HCT116 (cell line): ENCODE measurements at regions not wholly inside any gene's neighbourhood (a gene's known extent, or its start where the extent isn't known, plus 50 kb on each side); places are given as distances from the start of the nearest gene placed in this dataset.

ENCODE experiments used
- ATAC-seq: fragments of 200-7000 bp; cut with Tn5 transposase; 2 replicates; pipeline ENCODE4 v1.9.1; 2020; ENCODE audit warnings: mild to moderate bottlenecking, moderate library complexity
- BruUV-seq: library from RNA; stranded (reverse); fragments of 400-500 nt; replicated peaks from 2 replicates; lab custom pipeline; 2021; lab: Mats Ljungman, UMichigan
- CTCF ChIA-PET: fragments of 300-600 bp; sonication (Branson Sonifier 250); formaldehyde crosslinking; loops from one replicate; lab custom pipeline; 2021; ENCODE audit warnings: antibody characterized with exemption; lab: Charles Lee
- POLR2A ChIA-PET: fragments of 300-600, 350-600 bp; sonication (Branson Sonifier 250); formaldehyde crosslinking; loops from one replicate; lab custom pipeline; 2021; ENCODE audit warnings: antibody characterized with exemption; lab: Charles Lee
- RAD21 ChIA-PET, 2 experiments: fragments of 300-600 bp; sonication (Branson Sonifier 250); formaldehyde crosslinking; loops; one replicate each; lab custom pipeline; 2023; ENCODE audit warnings: low total read pairs in 2 of 2; ENCODE audit not compliant: uncharacterized antibody in 2 of 2, unreplicated experiment in 2 of 2, low non-redundant PET in 1 of 2; lab: Charles Lee
- DNase-seq: peaks from one replicate; pipeline ENCODE4 v3.0.0-alpha.2; 2010; ENCODE audit warnings: low read depth, low spot score
- H2AFZ ChIP-seq: fragments of 200-600 bp; shearing (Covaris generic), sonication (generic); 2 replicates; pipeline ENCODE4 v1.6.1; 2017; ENCODE audit warnings: low read depth, mixed run types, mixed read lengths, antibody characterized with exemption, low read length; ENCODE audit not compliant: poor library complexity, severe bottlenecking
- H3K27ac ChIP-seq: 2 replicates; pipeline ENCODE4 v1.5.1; 2012; ENCODE audit warnings: low read depth, low read length
- H3K27me3 ChIP-seq: fragments of 200-600 bp; sonication (generic); 2 replicates; pipeline ENCODE4 v1.6.1; 2016; ENCODE audit warnings: mixed run types, low read length, mixed read lengths; ENCODE audit not compliant: insufficient read depth
- H3K36me3 ChIP-seq, 2 experiments: fragments of 200-500 bp in 1 of 2; fragments of 200-600 bp in 1 of 2; sonication (Bioruptor generic) in 1 of 2; sonication (generic) in 1 of 2; 2 replicates each; pipeline versions ENCODE4 v1.5.1 to v1.6.1; 2014 to 2016; ENCODE audit warnings: low read length in 2 of 2, inconsistent platforms in 1 of 2, mixed read lengths in 1 of 2, mixed run types in 1 of 2; ENCODE audit not compliant: insufficient read depth in 2 of 2, control insufficient read depth in 1 of 2
- H3K4me1 ChIP-seq, 2 experiments: fragments of 200-600 bp in 1 of 2; sonication (generic) in 1 of 2; 2 replicates each; pipeline versions ENCODE4 v1.5.1 to v1.6.1; 2012 to 2017; ENCODE audit warnings: low read length in 2 of 2, inconsistent platforms in 1 of 2, mild to moderate bottlenecking in 1 of 2, mixed read lengths in 1 of 2, mixed run types in 1 of 2, moderate library complexity in 1 of 2; ENCODE audit not compliant: insufficient read depth in 2 of 2, control insufficient read depth in 1 of 2
- H3K4me2 ChIP-seq: fragments of 200-600 bp; sonication (generic); 2 replicates; pipeline ENCODE4 v1.6.1; 2017; ENCODE audit warnings: mixed run types, low read length, mixed read lengths
- H3K4me3 ChIP-seq, 2 experiments: fragments of 200-600 bp in 1 of 2; sonication (generic) in 1 of 2; replicated peaks in 1 of 2; 2 replicates each; pipeline ENCODE4 v1.5.1; 2011 to 2016; ENCODE audit warnings: low read length in 2 of 2, control low read depth in 1 of 2, low read depth in 1 of 2, mild to moderate bottlenecking in 1 of 2, mixed read lengths in 1 of 2, mixed run types in 1 of 2
- H3K79me2 ChIP-seq: fragments of 200-600 bp; sonication (generic); 2 replicates; pipeline ENCODE4 v1.6.1; 2017; ENCODE audit warnings: mild to moderate bottlenecking, mixed run types, low read length, moderate library complexity, mixed read lengths; ENCODE audit not compliant: insufficient read depth
- H3K9ac ChIP-seq: fragments of 200-600 bp; sonication (generic); 2 replicates; pipeline ENCODE4 v1.6.1; 2016; ENCODE audit warnings: low read length, mixed read lengths
- H3K9me2 ChIP-seq: fragments of 200-600 bp; sonication (generic), shearing (Covaris generic); 2 replicates; pipeline ENCODE4 v1.6.1; 2017; ENCODE audit warnings: mixed run types, mild to moderate bottlenecking, moderate library complexity; ENCODE audit not compliant: insufficient read depth
- H3K9me3 ChIP-seq, 2 experiments: fragments of 200-500 bp in 1 of 2; fragments of 200-600 bp in 1 of 2; sonication (Bioruptor generic) in 1 of 2; sonication (generic) in 1 of 2; 2 replicates each; pipeline ENCODE4 v1.6.1; 2014 to 2017; ENCODE audit warnings: low read length in 2 of 2, mixed read lengths in 2 of 2, inconsistent platforms in 1 of 2, low read depth in 1 of 2, mild to moderate bottlenecking in 1 of 2, mixed run types in 1 of 2, moderate library complexity in 1 of 2; ENCODE audit not compliant: control insufficient read depth in 1 of 2, insufficient read depth in 1 of 2
- H4K20me1 ChIP-seq: fragments of 200-600 bp; sonication (generic), shearing (Covaris generic); 2 replicates; pipeline ENCODE4 v1.6.1; 2017; ENCODE audit warnings: mixed run types, mild to moderate bottlenecking, moderate library complexity; ENCODE audit not compliant: insufficient read depth
- EGR1 ChIP-seq: IDR thresholded peaks from 2 replicates; pipeline ENCODE4 v1.6.1; 2012; ENCODE audit warnings: low read depth
- EZH2 ChIP-seq: fragments of 200-600 bp; sonication (generic); IDR thresholded peaks from 2 replicates; pipeline ENCODE4 v1.6.1; 2017; ENCODE audit warnings: antibody characterized with exemption, mixed run types
- EZH2phosphoT487 ChIP-seq: fragments of 200-600 bp; IDR thresholded peaks from 2 replicates; pipeline ENCODE4 v1.6.1; 2018; ENCODE audit warnings: antibody characterized with exemption, borderline replicate concordance
- FOSL1 ChIP-seq: IDR thresholded peaks from 2 replicates; pipeline ENCODE4 v1.6.1; 2012; ENCODE audit warnings: low read depth
- POLR2A ChIP-seq: IDR thresholded peaks from 2 replicates; pipeline ENCODE4 v1.7.0; 2011; ENCODE audit warnings: borderline replicate concordance; ENCODE audit not compliant: insufficient read depth, insufficient read length; ENCODE audit errors: extremely low read depth
- ZFX ChIP-seq: fragments of 450-650 bp; IDR thresholded peaks from 2 replicates; pipeline ENCODE4 v1.6.1; 2017
- ZNF274 ChIP-seq: fragments of 200-500 bp; sonication (Bioruptor generic); IDR thresholded peaks from 2 replicates; pipeline ENCODE4 v1.6.1; 2014; ENCODE audit warnings: mild to moderate bottlenecking, low read depth, low read length, inconsistent platforms
- intact Hi-C: fragments of 100-400 bp; cut with micrococcal nuclease; formaldehyde crosslinking; loops from 2 replicates; pipeline ENCODE4 v1.10.0; 2022
- TF ChIP-seq, protein P1 (sequence below): IDR thresholded peaks from 2 replicates; pipeline ENCODE4 v1.6.1; 2012
- TF ChIP-seq, protein P2 (sequence below), 3 experiments: fragments of 200-600 bp in 1 of 3; sonication (generic) in 1 of 3; IDR thresholded peaks in 2 of 3; conservative IDR thresholded peaks in 1 of 3; 2 replicates each; pipeline ENCODE4 v1.5.1; 2012 to 2017; ENCODE audit warnings: low read depth in 2 of 3, low read length in 2 of 3, antibody characterized with exemption in 1 of 3, borderline replicate concordance in 1 of 3, control low read depth in 1 of 3, mild to moderate bottlenecking in 1 of 3, mixed read lengths in 1 of 3, mixed run types in 1 of 3, moderate library complexity in 1 of 3; ENCODE audit not compliant: insufficient read depth in 1 of 3
- TF ChIP-seq, protein P3 (sequence below): IDR thresholded peaks from 2 replicates; pipeline ENCODE4 v1.6.1; 2012; ENCODE audit warnings: low read depth

DNA sequence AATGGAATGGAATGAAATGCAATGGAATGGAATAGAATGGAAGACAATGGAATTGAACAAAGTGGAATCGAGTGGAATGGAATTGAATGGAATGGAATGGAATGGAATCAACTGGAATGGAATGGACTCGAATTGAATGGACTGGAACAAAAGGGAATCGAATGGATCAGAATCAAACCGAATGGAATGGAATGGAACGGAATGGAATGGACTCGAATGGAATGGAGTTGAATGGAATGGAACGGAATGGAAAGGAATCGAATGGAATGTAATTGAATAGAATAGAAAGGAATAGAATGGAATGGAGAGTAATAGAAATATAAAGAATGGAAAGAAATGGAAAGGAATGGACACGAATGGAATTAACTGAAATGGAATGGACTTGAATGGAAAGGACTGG is 475.2 kb upstream of the WSB1 start:
- ChIA-PET RAD21 (no interaction called here), POLR2A (no interaction called here)
- no peak overlapping the region for H3K4me3 ChIP-seq

More for the DNA sequence above, 475.2 kb upstream of the WSB1 start:
- ATAC-seq (no peak), DNase-seq (peak; percentile 10)
- Histone ChIP-seq H3K4me2 (no peak overlapping the region), H3K27ac (no peak overlapping the region), H3K79me2 (no peaks in the 10 kb centered on the region), H3K27me3 (no peaks in the 10 kb centered on the region), H4K20me1 (no peaks in the 10 kb centered on the region), H3K9me3 (peaks cover 74 to 91% of the 10 kb centered on the region in 2 experiments; a peak in 3 of 4 replicates), H3K9me2 (no peaks in the 10 kb centered on the region), H3K4me1 (no peaks in the 10 kb centered on the region), H2AFZ (no peak overlapping the region), H3K9ac (no peak overlapping the region), H3K36me3 (no peaks in the 10 kb centered on the region)
- CTCF ChIA-PET, result no interaction called here
- TF ChIP-seq ZNF274, result no peak
- TF ChIP-seq EGR1, result no peak
- no peak for TF ChIP-seq FOSL1
- no peak for TF ChIP-seq ZFX
- TF ChIP-seq, protein P1, sequence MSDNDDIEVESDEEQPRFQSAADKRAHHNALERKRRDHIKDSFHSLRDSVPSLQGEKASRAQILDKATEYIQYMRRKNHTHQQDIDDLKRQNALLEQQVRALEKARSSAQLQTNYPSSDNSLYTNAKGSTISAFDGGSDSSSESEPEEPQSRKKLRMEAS, result no peak
- TF ChIP-seq EZH2, result no peak
- TF ChIP-seq, protein P2, sequence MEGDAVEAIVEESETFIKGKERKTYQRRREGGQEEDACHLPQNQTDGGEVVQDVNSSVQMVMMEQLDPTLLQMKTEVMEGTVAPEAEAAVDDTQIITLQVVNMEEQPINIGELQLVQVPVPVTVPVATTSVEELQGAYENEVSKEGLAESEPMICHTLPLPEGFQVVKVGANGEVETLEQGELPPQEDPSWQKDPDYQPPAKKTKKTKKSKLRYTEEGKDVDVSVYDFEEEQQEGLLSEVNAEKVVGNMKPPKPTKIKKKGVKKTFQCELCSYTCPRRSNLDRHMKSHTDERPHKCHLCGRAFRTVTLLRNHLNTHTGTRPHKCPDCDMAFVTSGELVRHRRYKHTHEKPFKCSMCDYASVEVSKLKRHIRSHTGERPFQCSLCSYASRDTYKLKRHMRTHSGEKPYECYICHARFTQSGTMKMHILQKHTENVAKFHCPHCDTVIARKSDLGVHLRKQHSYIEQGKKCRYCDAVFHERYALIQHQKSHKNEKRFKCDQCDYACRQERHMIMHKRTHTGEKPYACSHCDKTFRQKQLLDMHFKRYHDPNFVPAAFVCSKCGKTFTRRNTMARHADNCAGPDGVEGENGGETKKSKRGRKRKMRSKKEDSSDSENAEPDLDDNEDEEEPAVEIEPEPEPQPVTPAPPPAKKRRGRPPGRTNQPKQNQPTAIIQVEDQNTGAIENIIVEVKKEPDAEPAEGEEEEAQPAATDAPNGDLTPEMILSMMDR (IDR thresholded peaks at IDR 0.05 in 2 of 3, conservative IDR thresholded peaks at IDR 0.05 in 1 of 3; ENCODE audit: borderline replicate concordance in 1 of 3, insufficient read depth in 1 of 3, low read depth in 2 of 3, low read length in 2 of 3), result no peak
- TF ChIP-seq, protein P3, sequence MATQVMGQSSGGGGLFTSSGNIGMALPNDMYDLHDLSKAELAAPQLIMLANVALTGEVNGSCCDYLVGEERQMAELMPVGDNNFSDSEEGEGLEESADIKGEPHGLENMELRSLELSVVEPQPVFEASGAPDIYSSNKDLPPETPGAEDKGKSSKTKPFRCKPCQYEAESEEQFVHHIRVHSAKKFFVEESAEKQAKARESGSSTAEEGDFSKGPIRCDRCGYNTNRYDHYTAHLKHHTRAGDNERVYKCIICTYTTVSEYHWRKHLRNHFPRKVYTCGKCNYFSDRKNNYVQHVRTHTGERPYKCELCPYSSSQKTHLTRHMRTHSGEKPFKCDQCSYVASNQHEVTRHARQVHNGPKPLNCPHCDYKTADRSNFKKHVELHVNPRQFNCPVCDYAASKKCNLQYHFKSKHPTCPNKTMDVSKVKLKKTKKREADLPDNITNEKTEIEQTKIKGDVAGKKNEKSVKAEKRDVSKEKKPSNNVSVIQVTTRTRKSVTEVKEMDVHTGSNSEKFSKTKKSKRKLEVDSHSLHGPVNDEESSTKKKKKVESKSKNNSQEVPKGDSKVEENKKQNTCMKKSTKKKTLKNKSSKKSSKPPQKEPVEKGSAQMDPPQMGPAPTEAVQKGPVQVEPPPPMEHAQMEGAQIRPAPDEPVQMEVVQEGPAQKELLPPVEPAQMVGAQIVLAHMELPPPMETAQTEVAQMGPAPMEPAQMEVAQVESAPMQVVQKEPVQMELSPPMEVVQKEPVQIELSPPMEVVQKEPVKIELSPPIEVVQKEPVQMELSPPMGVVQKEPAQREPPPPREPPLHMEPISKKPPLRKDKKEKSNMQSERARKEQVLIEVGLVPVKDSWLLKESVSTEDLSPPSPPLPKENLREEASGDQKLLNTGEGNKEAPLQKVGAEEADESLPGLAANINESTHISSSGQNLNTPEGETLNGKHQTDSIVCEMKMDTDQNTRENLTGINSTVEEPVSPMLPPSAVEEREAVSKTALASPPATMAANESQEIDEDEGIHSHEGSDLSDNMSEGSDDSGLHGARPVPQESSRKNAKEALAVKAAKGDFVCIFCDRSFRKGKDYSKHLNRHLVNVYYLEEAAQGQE, result no peak
- TF ChIP-seq EZH2phosphoT487, result no peak
- no peak for TF ChIP-seq POLR2A
- intact Hi-C loops, result no loop called here
- no TSS peak for BruUV-seq
